SK-N-SH (cell line): ENCODE measurements at regions not wholly inside any gene's neighbourhood (a gene's known extent, or its start where the extent isn't known, plus 50 kb on each side); places are given as distances from the start of the nearest gene placed in this dataset.

ENCODE experiments used
- CTCF ChIA-PET: fragments of 300-600, 350-600 bp; formaldehyde crosslinking; extraction: SDS; loops from one replicate; lab custom pipeline; 2021; lab: Yijun Ruan, JAX
- POLR2A ChIA-PET: fragments of 350-600 bp; sonication (Branson Sonifier 250); formaldehyde crosslinking; extraction: SDS; loops from one replicate; lab custom pipeline; 2020; ENCODE audit warnings: antibody characterized with exemption, inconsistent platforms; lab: Yijun Ruan, JAX
- DNase-seq: peaks from one replicate; pipeline ENCODE4 v3.0.0; 2012
- H2AFZ ChIP-seq: fragments of 200-600 bp; sonication (generic); 2 replicates; pipeline ENCODE4 v1.8.1; 2016; ENCODE audit warnings: antibody characterized with exemption, mild to moderate bottlenecking, low read depth
- H3F3A ChIP-seq: fragments of 200-600 bp; sonication (generic); replicated peaks from 2 replicates; pipeline ENCODE3; 2016; ENCODE audit warnings: antibody characterized with exemption, mild to moderate bottlenecking; ENCODE audit not compliant: insufficient read depth
- H3K27ac ChIP-seq, 2 experiments: fragments of 200-500 bp in 1 of 2; fragments of 200-600 bp in 1 of 2; sonication (Bioruptor generic) in 1 of 2; sonication (generic), shearing (Covaris generic) in 1 of 2; 2 replicates each; pipeline versions ENCODE4 v1.5.1 to v1.6.1; 2014 to 2016; ENCODE audit warnings: low read depth in 2 of 2, inconsistent platforms in 1 of 2, low read length in 1 of 2, mild to moderate bottlenecking in 1 of 2, mixed read lengths in 1 of 2
- H3K27me3 ChIP-seq: fragments of 200-600 bp; sonication (generic), shearing (Covaris generic); 2 replicates; pipeline ENCODE4 v1.6.1; 2016; ENCODE audit warnings: mixed run types; ENCODE audit not compliant: insufficient read depth
- H3K36me3 ChIP-seq, 2 experiments: fragments of 200-500 bp in 1 of 2; fragments of 200-600 bp in 1 of 2; sonication (Bioruptor generic) in 1 of 2; sonication (generic) in 1 of 2; replicated peaks in 1 of 2; 2 replicates each; pipeline versions ENCODE3 to v1.5.1; 2014 to 2016; ENCODE audit warnings: low read length in 1 of 2, mild to moderate bottlenecking in 1 of 2; ENCODE audit not compliant: insufficient read depth in 2 of 2, control insufficient read depth in 1 of 2
- H3K4me1 ChIP-seq, 2 experiments: fragments of 200-500 bp in 1 of 2; fragments of 200-600 bp in 1 of 2; sonication (Bioruptor generic) in 1 of 2; sonication (generic), shearing (Covaris generic) in 1 of 2; 2 replicates each; pipeline versions ENCODE4 v1.5.1 to v1.6.1; 2014 to 2016; ENCODE audit warnings: low read depth in 1 of 2, low read length in 1 of 2, mixed run types in 1 of 2; ENCODE audit not compliant: insufficient read depth in 2 of 2, control insufficient read depth in 1 of 2
- H3K4me2 ChIP-seq: fragments of 200-600 bp; sonication (generic), shearing (Covaris generic); 2 replicates; pipeline ENCODE4 v1.6.1; 2017; ENCODE audit warnings: mixed run types
- H3K4me3 ChIP-seq, 2 experiments: fragments of 200-500 bp in 1 of 2; fragments of 200-600 bp in 1 of 2; sonication (Bioruptor generic) in 1 of 2; sonication (generic), shearing (Covaris generic) in 1 of 2; 2 replicates each; pipeline versions ENCODE4 v1.5.1 to v1.8.1; 2014 to 2016; ENCODE audit warnings: low read depth in 2 of 2, inconsistent platforms in 1 of 2, low read length in 1 of 2, mild to moderate bottlenecking in 1 of 2, mixed read lengths in 1 of 2, moderate library complexity in 1 of 2
- H3K79me2 ChIP-seq: fragments of 200-600 bp; sonication (generic); 2 replicates; pipeline ENCODE4 v1.8.1; 2017; ENCODE audit warnings: mild to moderate bottlenecking; ENCODE audit not compliant: insufficient read depth
- H3K9ac ChIP-seq: fragments of 200-600 bp; sonication (generic); 2 replicates; pipeline ENCODE4 v1.6.1; 2017; ENCODE audit warnings: mixed run types
- H3K9me2 ChIP-seq: fragments of 200-600 bp; sonication (generic); 2 replicates; pipeline ENCODE4 v1.6.1; 2017; ENCODE audit warnings: mixed run types
- H3K9me3 ChIP-seq: fragments of 200-600 bp; sonication (generic); 2 replicates; pipeline ENCODE4 v1.6.1; 2017; ENCODE audit warnings: mixed run types, mild to moderate bottlenecking, moderate library complexity
- H4K20me1 ChIP-seq: fragments of 200-600 bp; sonication (generic); 2 replicates; pipeline ENCODE4 v1.6.1; 2017; ENCODE audit warnings: mild to moderate bottlenecking, mixed run types; ENCODE audit not compliant: insufficient read depth
- CHD2 ChIP-seq: fragments of 150-350 bp; IDR thresholded peaks from 2 replicates; pipeline ENCODE4 v1.6.1; 2018; ENCODE audit warnings: low read length; ENCODE audit not compliant: partially characterized antibody
- CTCF ChIP-seq: fragments of 200-600 bp; sonication (generic); IDR thresholded peaks from 2 replicates; pipeline ENCODE4 v1.6.1; 2017; ENCODE audit warnings: antibody characterized with exemption, mild to moderate bottlenecking, moderate library complexity
- ELF1 ChIP-seq: IDR thresholded peaks from 2 replicates; pipeline ENCODE4 v1.4.0; 2012
- EZH2phosphoT487 ChIP-seq: fragments of 200-600 bp; sonication (generic); IDR thresholded peaks from 2 replicates; pipeline ENCODE4 v1.6.1; 2017; ENCODE audit warnings: low read depth, mixed run types, mild to moderate bottlenecking, antibody characterized with exemption, moderate library complexity, borderline replicate concordance
- FOXJ3 ChIP-seq: sonication (generic); formaldehyde crosslinking; IDR thresholded peaks from 2 replicates; pipeline ENCODE4 v1.5.1; 2020; ENCODE audit warnings: mild to moderate bottlenecking, missing genetic modification reagents
- FOXM1 ChIP-seq: IDR thresholded peaks from 2 replicates; pipeline ENCODE4 v1.4.0; 2012; ENCODE audit warnings: low read depth, mild to moderate bottlenecking
- GATA2 ChIP-seq: sonication (generic); formaldehyde crosslinking; IDR thresholded peaks from 2 replicates; pipeline ENCODE4 v1.5.0; 2020; ENCODE audit warnings: mild to moderate bottlenecking, missing genetic modification reagents
- JUND ChIP-seq: IDR thresholded peaks from 2 replicates; pipeline ENCODE4 v1.4.0; 2012
- MAX ChIP-seq: IDR thresholded peaks from 2 replicates; pipeline ENCODE4 v1.4.0; 2012; ENCODE audit warnings: low read depth
- MEF2A ChIP-seq: IDR thresholded peaks from 2 replicates; pipeline ENCODE4 v1.4.0; 2012; ENCODE audit warnings: low read depth, borderline replicate concordance
- NFIC ChIP-seq: IDR thresholded peaks from 2 replicates; pipeline ENCODE4 v1.4.0; 2012; ENCODE audit warnings: borderline replicate concordance
- NRF1 ChIP-seq: IDR thresholded peaks from 2 replicates; pipeline ENCODE4 v1.6.1; 2012; ENCODE audit warnings: low read depth, mild to moderate bottlenecking, low read length
- POLR2AphosphoS5 ChIP-seq: IDR thresholded peaks from 2 replicates; pipeline ENCODE4 v1.6.1; 2012; ENCODE audit warnings: low read depth, low read length
- REST ChIP-seq: IDR thresholded peaks from 2 replicates; pipeline ENCODE4 v1.6.1; 2012; ENCODE audit warnings: mild to moderate bottlenecking, low read depth, low read length, moderate library complexity
- TAF1 ChIP-seq: IDR thresholded peaks from 2 replicates; pipeline ENCODE4 v1.6.1; 2012; ENCODE audit warnings: low read depth, mild to moderate bottlenecking, low read length, moderate library complexity, borderline replicate concordance
- TEAD4 ChIP-seq: IDR thresholded peaks from 2 replicates; pipeline ENCODE4 v1.4.0; 2012; ENCODE audit warnings: mild to moderate bottlenecking, borderline replicate concordance; ENCODE audit not compliant: insufficient read depth
- USF1 ChIP-seq: IDR thresholded peaks from 2 replicates; pipeline ENCODE4 v1.4.0; 2012; ENCODE audit warnings: low read depth, borderline replicate concordance
- USF2 ChIP-seq: fragments of 150-350 bp; IDR thresholded peaks from 2 replicates; pipeline ENCODE4 v1.6.1; 2017; ENCODE audit warnings: antibody characterized with exemption, low read length, low read depth, borderline replicate concordance
- WGBS: methylation state at CpG from one replicate; pipeline ENCODE4 v1.1.6; 2017; ENCODE audit warnings: low lambda C conversion rate; 5-methylcytosine and 5-hydroxymethylcytosine counted together

- Histone ChIP-seq H3K4me1 (no peaks in the 10 kb centered on the region; a peak in 1 of 4 replicates), H3K4me2 (no peak overlapping the region), H3K4me3 (no peak overlapping the region), H3F3A (no peaks in the 10 kb centered on the region), H3K27me3 (no peaks in the 10 kb centered on the region), H3K9me3 (no peaks in the 10 kb centered on the region), H3K27ac (no peak overlapping the region), H3K36me3 (no peaks in the 10 kb centered on the region), H4K20me1 (no peaks in the 10 kb centered on the region), H3K79me2 (no peaks in the 10 kb centered on the region), H3K9me2 (no peaks in the 10 kb centered on the region), H3K9ac (no peak overlapping the region), H2AFZ (no peak overlapping the region)
- TF ChIP-seq CHD2 (no peak), TEAD4 (no peak), POLR2AphosphoS5 (no peak), FOXJ3 (CRISPR knock-in tag) (no peak)
- ChIA-PET CTCF (no interaction called here), POLR2A (no interaction called here)
- 47% methylated on average over 1 of the region's 1 CpG for WGBS
- DNase-seq, result no peak
Observed at GRCh38 chr11:81253244-81253643, 1480.4 kb downstream of the FAM181B start.

GRCh38 chr11:81246941-81247340 is 1486.7 kb downstream of the FAM181B start:
- Histone ChIP-seq H3K9me2 (no peaks in the 10 kb centered on the region), H3F3A (no peaks in the 10 kb centered on the region), H3K9me3 (no peaks in the 10 kb centered on the region), H3K27ac (no peak overlapping the region), H3K4me1 (no peaks in the 10 kb centered on the region), H3K4me3 (no peak overlapping the region), H3K36me3 (no peaks in the 10 kb centered on the region), H3K4me2 (no peak overlapping the region), H3K79me2 (no peaks in the 10 kb centered on the region), H4K20me1 (no peaks in the 10 kb centered on the region), H2AFZ (no peak overlapping the region), H3K9ac (no peak overlapping the region), H3K27me3 (no peaks in the 10 kb centered on the region)
- CTCF ChIA-PET, result interaction anchor here (2.0 kb wide), 1 partner anchor 10 kb away, joined by 9 read pairs; no protein-coding TSS in a partner anchor
- DNase-seq, result no peak
- TF ChIP-seq JUND, result no peak
- no peak for TF ChIP-seq MEF2A
- TF ChIP-seq FOXJ3 (CRISPR knock-in tag), result no peak
- no peak for TF ChIP-seq FOXM1
- TF ChIP-seq MAX, result no peak
- TF ChIP-seq GATA2 (CRISPR knock-in tag), result no peak
- TF ChIP-seq USF1, result no peak
- no peak for TF ChIP-seq EZH2phosphoT487
- no peak for TF ChIP-seq CTCF
- no peak for TF ChIP-seq REST
- TF ChIP-seq TEAD4, result no peak
- no peak for TF ChIP-seq NFIC
- TF ChIP-seq USF2, result no peak
- no peak for TF ChIP-seq NRF1
- TF ChIP-seq ELF1, result no peak
- no peak for TF ChIP-seq TAF1
- WGBS, result 9% methylated on average over 3 of the region's 3 CpGs
- POLR2A ChIA-PET, result no interaction called here
